ENCODE measurements at regions not wholly inside any gene's neighbourhood (a gene's known extent, or its start where the extent isn't known, plus 50 kb on each side); places are given as distances from the start of the nearest gene placed in this dataset.

GRCh38 chr5:93916872-93917271 lies 175.5 kb upstream of the POU5F2 start:
- TF ChIP-seq EP300 (IDR thresholded peaks at IDR 0.05; ENCODE audit: borderline replicate concordance) (no peak), REST (IDR thresholded peaks at IDR 0.05; ENCODE audit: low read depth) (no peak), RAD21 (IDR thresholded peaks at IDR 0.05; ENCODE audit: low read depth) (no peak), YY1 (IDR thresholded peaks at IDR 0.05; ENCODE audit: low read depth) (no peak), CREB1 (IDR thresholded peaks at IDR 0.05; ENCODE audit: low read depth) (no peak)
